Brain pericyte (primary cell): ENCODE measurements at regions not wholly inside any gene's neighbourhood (a gene's known extent, or its start where the extent isn't known, plus 50 kb on each side); places are given as distances from the start of the nearest gene placed in this dataset.
A peak's percentile ranks its signal among the peaks of the same experiment; 100 is the strongest.

ENCODE experiments used
- DNase-seq: peaks from one replicate; pipeline ENCODE4 v3.0.0-alpha.2; 2012; ENCODE audit warnings: low read depth, low spot score

DNA sequence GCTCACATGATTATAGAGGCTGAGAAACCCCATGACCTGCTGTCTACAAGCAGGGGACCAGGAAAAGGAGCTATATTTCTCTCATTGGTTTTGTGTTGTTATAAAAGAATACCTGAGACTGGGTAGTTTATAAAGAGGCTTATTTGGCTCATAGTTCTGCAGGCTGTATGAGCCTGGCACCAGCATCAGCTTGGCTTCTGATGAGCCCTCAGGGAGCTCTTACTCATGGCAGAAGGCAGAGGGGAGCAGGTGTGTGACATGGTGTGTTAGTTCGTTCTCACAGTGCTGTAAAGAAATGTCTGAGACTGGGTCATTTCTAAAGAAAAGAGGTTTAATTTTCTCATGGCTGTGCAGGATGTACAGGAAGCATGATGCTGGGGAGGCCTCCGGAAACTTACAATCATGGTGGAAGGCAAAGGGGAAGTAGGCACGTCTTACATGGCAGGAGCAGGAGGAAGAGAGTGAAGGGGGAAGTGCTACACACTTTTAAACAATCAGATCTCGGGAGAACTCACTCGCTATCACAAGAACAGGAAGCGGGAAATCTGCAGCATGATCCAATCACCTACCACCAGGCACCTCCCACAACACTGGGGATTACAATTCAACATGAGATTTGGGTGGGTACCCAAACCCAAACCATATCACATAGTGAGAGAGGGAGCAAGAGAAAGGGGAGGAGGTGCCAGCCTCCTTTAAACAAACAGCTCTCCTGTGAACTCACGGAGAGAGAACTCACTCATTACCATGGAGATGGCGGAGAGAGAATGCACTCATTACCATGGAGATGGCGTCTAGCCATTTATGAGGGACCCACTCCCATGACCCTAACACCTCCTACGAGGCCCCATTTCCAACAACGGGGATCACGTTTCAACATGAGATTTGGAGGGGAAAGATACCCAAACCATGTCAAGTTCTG, 133.4 kb downstream of the JCAD start:
- no peak for DNase-seq

DNA sequence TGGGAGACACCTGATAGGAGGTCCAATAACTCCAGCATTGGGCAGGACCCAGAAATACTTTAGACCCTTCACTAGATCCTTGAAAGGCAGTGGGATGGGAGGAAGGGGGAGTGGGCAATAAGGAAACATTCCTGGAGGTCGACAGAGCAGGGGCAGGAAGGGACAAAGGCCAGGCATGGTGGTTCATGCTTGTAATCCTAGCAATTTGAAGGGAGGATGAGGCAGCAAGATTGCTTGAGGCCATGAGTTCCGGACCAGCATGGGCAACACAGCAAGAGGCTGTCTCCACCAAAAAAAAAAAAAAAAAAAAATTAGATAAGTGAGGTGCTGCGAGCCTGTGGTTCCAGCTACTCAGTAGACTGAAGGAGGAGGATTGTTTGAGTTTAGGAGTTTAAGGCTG, 134.9 kb downstream of the JCAD start:
- no peak for DNase-seq

DNA sequence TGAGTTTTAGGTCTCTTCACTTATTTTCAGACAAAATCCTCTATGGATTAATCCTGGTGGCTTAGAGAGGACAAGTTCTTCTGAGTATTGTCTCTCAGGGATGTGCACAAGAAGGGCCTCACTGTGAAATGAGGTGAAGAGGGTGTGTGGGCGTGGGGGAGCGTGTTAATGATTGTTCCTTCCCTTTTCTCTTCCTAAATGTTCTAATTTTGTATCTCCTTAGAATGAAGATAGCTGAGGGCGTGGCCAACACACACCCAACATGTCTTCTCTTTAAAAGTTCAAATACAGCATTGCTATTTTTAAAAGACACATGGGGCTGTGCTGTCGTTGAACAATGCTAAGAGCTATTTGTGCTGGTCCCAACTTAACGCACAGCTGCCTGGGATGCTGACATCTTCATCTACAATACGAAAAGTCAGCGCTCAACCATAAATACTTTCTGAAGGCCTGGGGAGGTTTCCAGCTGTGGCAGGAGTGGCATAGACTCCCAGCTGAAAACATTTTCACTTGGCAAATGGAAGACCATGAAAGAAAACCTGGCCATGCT, 135.9 kb downstream of the JCAD start:
- no peak for DNase-seq

DNA sequence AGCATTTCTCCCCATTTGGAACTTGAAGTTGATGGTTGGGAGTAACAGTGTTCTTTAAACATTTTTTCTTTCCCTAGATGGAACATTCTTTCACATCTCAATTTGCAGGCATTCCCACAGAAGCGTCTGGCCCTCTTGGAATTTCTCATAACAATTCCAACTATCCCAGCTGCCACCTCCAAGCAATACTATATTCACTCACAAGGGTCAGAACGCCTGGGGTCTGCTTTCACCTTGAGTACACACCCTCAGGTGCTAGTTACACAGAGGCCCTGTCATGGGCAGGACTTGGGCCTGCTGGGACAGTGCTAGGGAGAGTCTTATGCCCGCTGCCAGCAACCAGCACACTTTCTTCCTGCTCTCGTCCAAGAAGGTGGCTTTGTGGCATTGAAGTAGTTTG, 136.5 kb downstream of the JCAD start:
- no peak for DNase-seq

DNA sequence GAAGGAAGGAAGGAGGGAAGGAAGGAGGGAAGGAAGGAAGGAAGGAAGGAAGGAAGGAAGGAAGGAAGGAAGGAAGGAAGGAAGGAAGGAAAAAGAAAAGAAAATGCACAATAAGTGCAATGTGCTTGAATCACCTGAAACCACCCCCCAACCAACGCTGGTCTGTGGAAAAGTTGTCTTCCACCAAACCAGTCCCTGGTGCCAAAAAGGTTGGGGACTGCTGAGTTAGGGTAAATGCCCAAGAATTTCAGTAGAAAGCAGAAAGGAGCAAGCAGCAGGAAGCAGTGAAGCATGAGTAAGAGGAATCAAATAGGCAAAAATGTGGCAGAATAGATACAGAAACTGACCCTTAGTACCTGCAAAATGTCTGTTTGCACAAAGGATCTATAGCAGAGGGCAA, 137.2 kb downstream of the JCAD start:
- no peak for DNase-seq

DNA sequence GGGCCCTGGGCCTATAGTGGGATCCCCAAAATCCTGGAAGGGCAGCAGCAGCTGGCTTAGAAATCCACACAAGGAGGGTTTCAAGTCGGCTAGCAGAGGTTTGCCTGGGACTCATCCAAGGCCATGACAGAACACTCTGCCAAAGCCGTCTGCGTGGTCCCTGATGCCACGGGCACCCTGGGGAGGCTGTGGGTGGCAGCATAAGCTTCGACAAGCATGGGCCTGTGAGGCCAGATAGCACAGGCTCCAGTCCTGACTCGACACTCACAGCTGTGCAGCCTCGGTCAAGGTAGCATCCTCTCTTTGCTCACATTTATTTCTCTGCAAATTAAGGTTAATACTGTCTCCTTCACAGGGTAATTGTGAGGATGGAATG, 138.3 kb downstream of the JCAD start:
- no peak for DNase-seq

DNA sequence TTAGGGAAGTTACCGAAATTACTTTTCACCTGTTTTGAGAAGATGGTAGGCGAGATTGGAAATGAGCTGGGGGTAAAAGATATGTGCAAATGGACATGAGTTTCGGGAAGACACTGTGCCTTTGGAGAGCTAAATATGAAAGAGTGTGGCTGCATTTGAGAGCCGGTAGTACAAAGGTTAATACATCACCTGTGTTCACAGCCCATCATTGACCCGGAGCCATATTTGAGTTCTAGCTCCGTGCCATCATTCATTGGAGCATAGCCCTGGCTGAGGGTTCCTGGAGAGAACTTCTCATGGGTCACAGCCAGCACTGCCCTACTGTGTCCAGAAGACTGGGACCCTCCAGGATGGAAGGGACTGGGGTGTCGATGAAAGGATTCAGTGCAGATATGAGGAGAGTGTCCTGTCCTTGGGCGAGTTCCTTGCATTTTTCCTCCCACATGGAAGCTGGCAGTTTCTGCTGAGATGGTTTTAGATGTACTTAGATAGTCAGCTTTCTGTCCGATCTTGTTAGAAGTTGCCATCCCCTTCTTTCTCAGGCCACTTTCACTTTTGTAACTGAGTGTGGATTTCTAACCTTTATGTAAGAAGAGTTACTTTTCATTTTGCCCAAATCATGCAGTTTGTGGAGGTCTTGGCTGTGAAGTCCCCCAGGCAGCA, 138.8 kb downstream of the JCAD start:
- DNase-seq: no peak

DNA sequence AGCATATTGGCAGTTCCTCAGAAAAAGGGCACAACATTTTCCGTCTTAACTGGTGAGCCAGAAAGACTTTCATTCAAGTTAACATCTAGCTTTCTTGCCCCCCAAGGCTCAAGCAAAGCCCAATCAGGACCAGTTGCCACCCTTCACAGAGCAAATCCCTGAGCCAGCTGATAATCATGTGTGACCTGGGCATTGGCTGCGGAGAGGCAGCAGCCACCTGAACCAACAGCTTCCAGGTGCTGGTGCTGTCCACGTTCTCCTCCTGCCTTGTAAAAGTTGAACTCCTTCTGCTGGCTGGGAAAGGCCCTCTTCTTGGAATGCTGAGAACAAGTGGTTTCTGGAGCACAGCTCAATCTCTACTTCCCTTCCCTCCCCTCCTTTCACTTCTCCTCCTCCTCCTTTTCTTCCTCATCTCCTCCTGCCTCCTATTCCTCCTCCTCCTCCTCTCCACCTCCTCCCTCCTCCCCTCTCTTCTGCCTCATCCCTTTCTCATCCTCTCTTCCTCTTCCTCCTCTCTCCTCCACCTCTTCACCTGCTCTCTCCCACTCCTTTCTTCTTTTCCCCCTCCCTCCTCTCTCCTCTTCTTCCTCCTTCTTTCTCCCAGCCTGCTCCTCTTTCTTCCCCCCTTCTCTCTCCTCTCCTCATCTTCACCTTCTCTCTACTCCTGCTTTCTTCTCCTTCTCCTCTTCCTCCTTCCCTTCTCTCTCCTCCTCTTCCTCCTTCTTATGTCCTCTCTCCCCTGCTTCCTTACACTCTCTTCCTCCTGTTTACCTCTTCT, 140.6 kb downstream of the JCAD start:
- no peak for DNase-seq

DNA sequence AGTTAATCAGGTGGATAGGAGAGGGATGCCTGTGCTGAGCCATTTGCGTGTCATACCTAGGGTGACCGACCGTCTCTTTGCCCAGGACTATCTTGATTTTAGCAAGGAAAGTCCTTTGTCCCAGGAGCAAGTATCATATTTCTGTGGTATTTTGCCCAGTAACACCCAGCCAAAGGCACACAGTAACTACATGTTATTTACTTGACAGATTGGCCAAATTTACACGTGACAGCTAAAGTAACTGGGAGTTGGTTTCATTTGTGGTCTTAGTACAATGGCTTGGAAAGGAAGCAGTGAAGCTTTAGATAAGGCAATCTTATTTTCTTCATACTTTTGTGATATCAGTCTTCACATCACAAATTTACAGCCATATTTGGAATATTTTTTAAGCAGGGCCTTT, 142.1 kb downstream of the JCAD start:
- no peak for DNase-seq

DNA sequence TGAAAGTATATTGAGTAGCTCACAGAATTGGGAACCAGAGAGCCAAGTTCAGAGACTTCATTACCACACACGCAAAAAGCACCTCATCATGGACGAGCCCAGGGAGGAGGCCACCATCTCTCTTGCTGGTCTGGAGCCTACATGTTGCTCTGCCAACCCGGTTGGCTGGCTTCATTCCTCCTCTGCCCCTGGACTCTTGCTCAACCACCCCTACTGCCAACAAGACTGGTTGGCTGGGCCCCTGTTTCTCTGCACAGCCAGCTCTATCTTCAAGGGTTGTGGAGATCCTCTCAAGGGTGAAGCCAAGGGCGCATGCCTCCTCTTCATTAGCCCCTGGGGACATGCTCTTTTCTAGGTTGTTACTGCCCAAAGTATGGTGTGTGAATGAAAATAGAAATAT, 142.7 kb downstream of the JCAD start:
- no peak for DNase-seq

DNA sequence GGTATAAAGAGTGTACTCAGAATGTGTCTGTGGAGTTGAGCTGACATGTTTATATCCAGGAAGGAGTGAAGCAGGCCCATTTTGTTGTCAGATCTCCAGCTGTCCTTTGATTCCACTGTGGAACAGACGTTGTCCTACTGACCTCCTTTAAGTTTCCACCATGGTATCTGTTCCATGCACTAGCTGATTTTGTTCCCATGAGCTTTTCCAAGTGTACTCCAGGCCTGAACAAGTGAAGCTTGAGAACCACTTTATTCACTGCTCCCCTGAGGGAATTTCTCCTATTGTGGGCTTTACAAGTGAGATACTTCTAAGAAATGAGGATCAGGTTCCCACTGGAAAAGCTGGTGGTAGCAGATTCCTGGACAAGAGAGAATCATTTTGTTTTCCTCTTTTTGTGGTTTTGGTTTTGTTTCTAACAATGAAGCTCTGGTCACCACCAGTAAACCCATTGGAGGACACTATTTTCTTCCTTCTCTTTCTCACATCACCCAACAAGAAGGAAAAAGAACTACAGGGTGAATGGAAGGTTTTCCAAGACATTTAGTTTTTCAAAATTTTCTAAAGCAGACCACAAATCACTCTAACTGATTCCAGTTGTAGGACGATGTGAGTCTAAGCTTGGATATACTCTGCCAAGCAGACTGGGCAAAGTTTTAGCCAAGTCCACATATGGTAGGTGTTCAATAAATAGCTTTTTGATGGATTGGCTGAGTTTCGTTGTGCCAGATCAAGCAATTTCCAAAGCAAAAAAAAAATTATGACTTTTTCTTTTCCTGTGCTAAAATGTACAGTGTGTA, 144.2 kb downstream of the JCAD start:
- DNase-seq: no peak

DNA sequence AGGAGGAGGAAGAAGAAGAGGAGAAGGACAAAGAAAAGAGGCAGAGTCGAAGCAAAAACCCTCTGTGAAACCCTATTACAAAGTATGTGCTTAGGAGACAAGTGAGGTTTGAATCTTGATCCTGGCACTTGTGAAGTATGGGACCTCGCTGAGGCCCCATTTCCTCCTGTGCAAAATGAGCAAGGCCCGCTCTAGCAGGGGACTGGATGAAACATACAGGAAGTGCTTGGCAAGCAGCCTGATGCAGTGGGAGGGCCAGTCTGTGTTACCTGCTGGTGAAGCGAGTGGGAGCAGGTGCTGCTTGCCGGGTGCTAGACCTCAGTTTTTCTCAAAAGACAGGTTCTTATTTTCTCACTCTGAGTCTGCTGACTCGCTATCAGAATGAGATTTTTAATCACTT, 150.4 kb downstream of the JCAD start:
- DNase-seq: no peak

DNA sequence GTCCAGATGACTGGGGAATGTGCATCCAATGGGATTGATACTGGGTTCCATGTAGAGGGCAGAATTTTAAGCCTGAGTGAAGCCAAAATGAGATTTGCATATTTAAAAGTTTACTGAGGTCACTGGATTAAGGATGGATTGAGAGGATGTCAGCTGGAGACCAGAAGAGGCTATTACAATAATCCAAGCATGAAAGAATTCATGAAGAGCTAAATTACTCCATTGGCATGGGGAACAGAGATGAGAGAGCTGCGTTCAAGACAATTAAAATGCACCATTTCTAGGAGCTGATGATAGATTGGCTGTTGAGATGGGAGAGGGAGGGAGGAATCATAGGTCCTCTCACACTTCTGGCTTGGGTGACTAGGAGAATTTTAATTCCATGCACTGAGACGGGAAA, 158.5 kb downstream of the JCAD start:
- no peak for DNase-seq

DNA sequence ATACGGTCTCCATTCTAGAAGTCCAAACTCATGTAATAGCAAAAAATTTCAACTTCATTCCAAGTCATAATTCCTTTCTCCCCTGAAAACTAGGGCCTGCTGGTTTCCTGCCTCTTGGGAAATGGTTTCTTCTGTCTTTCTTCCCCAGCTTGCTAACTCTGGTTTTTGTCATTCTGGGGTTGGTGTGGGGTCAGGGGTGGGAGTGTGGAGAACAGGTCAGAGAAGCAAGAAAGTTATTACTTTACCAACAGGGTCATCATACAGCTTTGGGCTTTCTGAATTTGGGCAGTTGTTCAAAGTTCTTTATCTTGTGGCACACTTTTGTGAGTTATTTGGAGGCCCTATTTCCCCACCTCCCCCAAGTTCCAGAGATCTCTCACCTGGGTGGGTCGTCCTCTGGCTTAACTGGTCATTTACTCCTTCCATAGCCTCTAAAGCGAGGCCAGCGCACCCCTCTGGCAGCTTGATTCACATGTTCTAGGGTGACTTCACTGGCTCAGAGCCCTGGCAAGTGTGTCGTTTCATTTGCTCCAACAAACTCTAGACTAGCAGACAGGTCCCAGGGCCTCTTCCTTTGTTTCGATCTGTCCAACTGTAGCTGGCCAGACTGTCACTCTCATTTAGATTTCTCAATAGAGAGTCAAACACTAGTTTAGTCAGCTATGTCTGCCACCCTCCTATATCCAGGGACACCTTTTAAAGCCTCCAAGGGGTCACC, 161.2 kb downstream of the JCAD start:
- no peak for DNase-seq

DNA sequence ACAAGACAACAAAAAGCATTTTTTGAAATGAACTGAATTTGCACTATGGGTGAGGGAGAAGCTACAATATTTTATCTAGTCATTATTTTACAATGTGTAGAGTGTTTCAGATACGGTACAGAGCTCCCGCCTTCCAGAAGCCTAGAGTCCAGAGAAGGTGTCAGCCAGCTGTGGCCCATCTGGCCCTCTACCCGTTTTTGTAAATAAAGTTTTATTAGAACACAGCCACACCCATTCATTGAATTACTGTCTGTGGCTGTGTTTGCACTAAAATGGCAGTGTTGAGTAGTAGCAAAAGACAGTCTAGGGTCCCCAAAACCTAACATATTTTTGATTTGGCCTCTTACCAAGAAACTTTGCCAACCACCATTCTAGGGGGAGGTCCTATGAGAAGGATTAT, 162.0 kb downstream of the JCAD start:
- no peak for DNase-seq

DNA sequence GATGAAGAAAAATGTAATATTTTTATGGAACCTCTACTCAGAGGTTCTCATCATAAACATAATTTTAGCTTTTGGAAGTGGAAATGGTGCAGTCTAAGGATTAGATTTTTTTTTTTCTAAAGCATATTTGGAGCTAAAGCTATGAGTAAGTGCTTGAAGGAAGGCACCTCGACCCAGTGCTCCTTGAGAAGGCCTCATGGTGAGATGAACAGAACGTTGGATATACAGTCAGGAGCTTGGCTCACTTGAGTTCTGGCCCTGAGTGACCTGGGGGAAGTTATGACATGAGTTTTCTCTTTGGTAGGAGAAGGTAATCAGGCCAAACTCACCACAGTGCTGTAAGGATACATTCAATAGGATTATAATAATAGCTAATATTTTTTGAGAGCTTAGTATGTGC, 163.3 kb downstream of the JCAD start:
- DNase-seq: peak; percentile 30

DNA sequence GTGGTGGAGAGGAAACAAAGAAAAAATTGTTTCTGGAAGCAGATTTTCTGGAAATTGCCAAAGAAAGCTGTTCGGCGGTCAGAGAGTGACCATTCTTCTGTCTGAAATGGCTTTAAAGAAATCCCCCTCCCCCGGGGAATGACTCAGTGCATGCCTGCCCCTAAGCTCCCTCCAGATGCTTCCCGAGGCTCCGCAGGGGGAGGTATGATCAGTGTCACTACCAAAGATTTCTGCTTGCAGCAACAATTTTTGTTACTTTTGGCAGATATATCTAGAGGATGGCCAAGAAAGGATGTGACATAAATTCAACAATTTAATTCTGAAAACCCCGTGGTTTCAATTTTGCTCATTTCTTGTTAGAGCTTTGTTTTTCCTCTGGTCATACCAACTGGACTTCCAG, 163.9 kb downstream of the JCAD start:
- DNase-seq: peak; percentile 88

DNA sequence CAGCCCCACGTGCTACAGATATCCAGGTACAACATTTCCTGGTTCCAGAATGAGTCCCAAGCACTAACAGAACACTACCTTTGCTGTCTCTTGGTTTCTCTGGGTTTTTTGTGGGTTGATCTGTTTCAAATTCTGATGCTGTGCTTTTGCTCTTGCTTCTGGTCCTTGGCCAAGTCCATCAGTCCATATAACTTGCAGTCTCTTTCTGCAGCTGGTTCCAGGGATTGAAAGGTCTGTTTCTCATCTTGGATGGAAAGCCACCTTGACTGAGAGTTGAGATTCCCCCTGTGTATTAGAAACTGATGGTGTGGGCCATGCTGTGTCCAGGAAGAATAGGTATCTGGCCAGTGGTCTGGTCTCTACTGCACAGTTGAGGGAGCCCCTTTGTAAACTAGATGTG, 171.1 kb downstream of the JCAD start:
- no peak for DNase-seq

DNA sequence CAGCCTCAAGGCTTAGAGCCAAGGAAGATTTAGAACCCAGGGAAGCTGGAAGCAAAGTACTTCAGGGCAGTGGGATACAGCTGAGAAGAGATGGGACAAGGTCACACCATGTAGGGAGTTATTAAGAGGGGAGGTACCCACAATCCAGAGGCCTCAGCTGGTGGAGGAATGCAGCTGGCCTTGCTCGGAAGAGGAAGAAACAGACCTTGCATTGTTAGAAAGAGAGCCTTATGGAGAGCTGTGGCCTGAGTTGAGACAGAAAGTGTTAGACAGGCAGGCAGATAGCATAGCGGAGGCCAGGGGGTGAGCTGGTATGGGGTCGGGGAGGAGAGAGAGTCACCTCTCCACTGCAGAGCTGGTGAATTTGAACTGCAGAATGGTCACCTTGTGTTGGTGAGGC, 173.1 kb downstream of the JCAD start:
- DNase-seq: no peak

DNA sequence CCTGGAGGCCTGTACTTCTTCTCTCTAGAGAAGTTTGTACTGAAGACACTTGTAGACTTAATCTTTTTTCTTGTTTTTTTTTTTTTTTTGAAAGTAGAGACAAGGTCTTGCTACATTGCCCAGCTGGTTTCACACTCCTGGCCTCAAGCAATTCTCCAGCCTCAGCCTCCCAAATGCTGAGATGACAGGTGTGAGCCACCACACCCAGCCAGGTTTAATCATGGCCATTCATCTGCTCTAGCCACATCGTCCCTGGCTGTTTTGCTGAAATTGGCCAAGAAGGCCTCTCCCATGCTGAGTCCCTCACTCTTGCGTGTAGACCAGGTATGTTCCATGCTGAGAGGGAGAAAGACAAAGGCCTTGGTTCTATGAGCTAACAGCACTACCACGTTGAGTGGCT, 176.2 kb downstream of the JCAD start:
- DNase-seq: no peak

DNA sequence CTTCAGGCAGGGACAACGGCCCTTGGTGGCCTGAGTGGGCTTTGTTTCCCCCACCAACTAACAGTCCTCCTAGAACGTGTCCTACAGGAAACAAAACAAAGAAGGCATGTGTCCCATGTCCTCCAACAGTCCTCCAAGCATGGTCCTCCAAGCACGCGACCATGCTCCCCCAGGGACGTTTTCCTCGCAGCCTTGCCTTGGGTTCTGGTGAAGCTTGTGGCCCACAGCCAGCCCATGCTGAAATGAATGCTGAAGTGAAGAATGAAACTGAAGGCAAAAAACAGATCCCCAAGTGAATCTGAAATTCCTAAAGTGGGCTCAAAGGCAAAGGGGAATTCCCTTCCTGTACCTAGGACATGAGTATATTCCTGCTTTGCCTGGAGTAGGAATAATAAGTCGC, 176.6 kb downstream of the JCAD start:
- DNase-seq: no peak
